ENCODE measurements at regions not wholly inside any gene's neighbourhood (a gene's known extent, or its start where the extent isn't known, plus 50 kb on each side); places are given as distances from the start of the nearest gene placed in this dataset.

- Histone ChIP-seq H3K9me3 (ENCODE audit: control insufficient read depth in 3 of 3, low read length in 3 of 3) (no peaks in the 10 kb centered on the region), H3K36me3 (ENCODE audit: control insufficient read depth in 3 of 3, insufficient read depth in 3 of 3, low read length in 3 of 3) (no peaks in the 10 kb centered on the region), H3K27ac (ENCODE audit: low read depth, low read length) (no peak overlapping the region), H3K9ac (ENCODE audit: low read depth in 1 of 3, low read length in 3 of 3) (no peak overlapping the region), H3K4me1 (ENCODE audit: control insufficient read depth in 3 of 3, insufficient read depth in 3 of 3, low read length in 3 of 3) (no peaks in the 10 kb centered on the region), H3K27me3 (ENCODE audit: control insufficient read depth in 3 of 3, insufficient read depth in 3 of 3, low read length in 3 of 3) (no peaks in the 10 kb centered on the region), H3K4me3 (ENCODE audit: low read length in 3 of 3) (no peak overlapping the region)
Observed at GRCh38 chr1:168799927-168800605, 71.1 kb upstream of the DPT start.

- H3K4me3 ChIP-seq (ENCODE audit: low read length in 3 of 3), result no peak overlapping the region
- no peak overlapping the region for H3K27ac ChIP-seq (ENCODE audit: low read depth, low read length)
- no peaks in the 10 kb centered on the region for H3K36me3 ChIP-seq (ENCODE audit: control insufficient read depth in 3 of 3, insufficient read depth in 3 of 3, low read length in 3 of 3)
- H3K9ac ChIP-seq (ENCODE audit: low read depth in 1 of 3, low read length in 3 of 3), result no peak overlapping the region
- no peaks in the 10 kb centered on the region for H3K9me3 ChIP-seq (ENCODE audit: control insufficient read depth in 3 of 3, low read length in 3 of 3)
- H3K27me3 ChIP-seq (ENCODE audit: control insufficient read depth in 3 of 3, insufficient read depth in 3 of 3, low read length in 3 of 3), result no peaks in the 10 kb centered on the region
- no peaks in the 10 kb centered on the region for H3K4me1 ChIP-seq (ENCODE audit: control insufficient read depth in 3 of 3, insufficient read depth in 3 of 3, low read length in 3 of 3)
Observed at GRCh38 chr1:168801032-168801745, 72.2 kb upstream of the DPT start.

- Histone ChIP-seq H3K36me3 (ENCODE audit: control insufficient read depth in 3 of 3, insufficient read depth in 3 of 3, low read length in 3 of 3) (no peaks in the 10 kb centered on the region), H3K9me3 (ENCODE audit: control insufficient read depth in 3 of 3, low read length in 3 of 3) (no peaks in the 10 kb centered on the region), H3K9ac (ENCODE audit: low read depth in 1 of 3, low read length in 3 of 3) (no peak overlapping the region), H3K27ac (ENCODE audit: low read depth, low read length) (no peak overlapping the region), H3K4me3 (ENCODE audit: low read length in 3 of 3) (no peak overlapping the region), H3K4me1 (ENCODE audit: control insufficient read depth in 3 of 3, insufficient read depth in 3 of 3, low read length in 3 of 3) (no peaks in the 10 kb centered on the region), H3K27me3 (ENCODE audit: control insufficient read depth in 3 of 3, insufficient read depth in 3 of 3, low read length in 3 of 3) (no peaks in the 10 kb centered on the region)
Observed at GRCh38 chr1:168803806-168804510, 75.0 kb upstream of the DPT start.

- H3K9me3 ChIP-seq (ENCODE audit: control insufficient read depth in 3 of 3, low read length in 3 of 3), result no peaks in the 10 kb centered on the region
- H3K27me3 ChIP-seq (ENCODE audit: control insufficient read depth in 3 of 3, insufficient read depth in 3 of 3, low read length in 3 of 3), result no peaks in the 10 kb centered on the region
- H3K4me1 ChIP-seq (ENCODE audit: control insufficient read depth in 3 of 3, insufficient read depth in 3 of 3, low read length in 3 of 3), result no peaks in the 10 kb centered on the region
- H3K4me3 ChIP-seq (ENCODE audit: low read length in 3 of 3), result no peak overlapping the region
- H3K27ac ChIP-seq (ENCODE audit: low read depth, low read length), result no peak overlapping the region
- H3K36me3 ChIP-seq (ENCODE audit: control insufficient read depth in 3 of 3, insufficient read depth in 3 of 3, low read length in 3 of 3), result no peaks in the 10 kb centered on the region
- H3K9ac ChIP-seq (ENCODE audit: low read depth in 1 of 3, low read length in 3 of 3), result no peak overlapping the region
Observed at GRCh38 chr1:168806952-168807351, 77.9 kb upstream of the DPT start.

- Histone ChIP-seq H3K36me3 (ENCODE audit: control insufficient read depth in 3 of 3, insufficient read depth in 3 of 3, low read length in 3 of 3) (no peaks in the 10 kb centered on the region), H3K27ac (ENCODE audit: low read depth, low read length) (no peak overlapping the region), H3K4me3 (ENCODE audit: low read length in 3 of 3) (no peak overlapping the region), H3K9ac (ENCODE audit: low read depth in 1 of 3, low read length in 3 of 3) (no peak overlapping the region), H3K9me3 (ENCODE audit: control insufficient read depth in 3 of 3, low read length in 3 of 3) (no peaks in the 10 kb centered on the region), H3K27me3 (ENCODE audit: control insufficient read depth in 3 of 3, insufficient read depth in 3 of 3, low read length in 3 of 3) (no peaks in the 10 kb centered on the region), H3K4me1 (ENCODE audit: control insufficient read depth in 3 of 3, insufficient read depth in 3 of 3, low read length in 3 of 3) (no peaks in the 10 kb centered on the region)
Observed at GRCh38 chr1:168811176-168811575, 82.2 kb upstream of the DPT start.

- no peaks in the 10 kb centered on the region for H3K36me3 ChIP-seq (ENCODE audit: control insufficient read depth in 3 of 3, insufficient read depth in 3 of 3, low read length in 3 of 3)
- no peak overlapping the region for H3K27ac ChIP-seq (ENCODE audit: low read depth, low read length)
- H3K4me1 ChIP-seq (ENCODE audit: control insufficient read depth in 3 of 3, insufficient read depth in 3 of 3, low read length in 3 of 3), result no peaks in the 10 kb centered on the region
- no peaks in the 10 kb centered on the region for H3K9me3 ChIP-seq (ENCODE audit: control insufficient read depth in 3 of 3, low read length in 3 of 3)
- H3K9ac ChIP-seq (ENCODE audit: low read depth in 1 of 3, low read length in 3 of 3), result no peak overlapping the region
- no peaks in the 10 kb centered on the region for H3K27me3 ChIP-seq (ENCODE audit: control insufficient read depth in 3 of 3, insufficient read depth in 3 of 3, low read length in 3 of 3)
- no peak overlapping the region for H3K4me3 ChIP-seq (ENCODE audit: low read length in 3 of 3)
Observed at GRCh38 chr1:168819668-168820067, 90.7 kb upstream of the DPT start.

GRCh38 chr1:168821434-168821833 is 92.4 kb upstream of the DPT start:
- Histone ChIP-seq H3K9me3 (ENCODE audit: control insufficient read depth in 3 of 3, low read length in 3 of 3) (no peaks in the 10 kb centered on the region), H3K4me1 (ENCODE audit: control insufficient read depth in 3 of 3, insufficient read depth in 3 of 3, low read length in 3 of 3) (no peaks in the 10 kb centered on the region), H3K27ac (ENCODE audit: low read depth, low read length) (no peak overlapping the region), H3K9ac (ENCODE audit: low read depth in 1 of 3, low read length in 3 of 3) (no peak overlapping the region), H3K36me3 (ENCODE audit: control insufficient read depth in 3 of 3, insufficient read depth in 3 of 3, low read length in 3 of 3) (no peaks in the 10 kb centered on the region), H3K27me3 (ENCODE audit: control insufficient read depth in 3 of 3, insufficient read depth in 3 of 3, low read length in 3 of 3) (no peaks in the 10 kb centered on the region), H3K4me3 (ENCODE audit: low read length in 3 of 3) (no peak overlapping the region)

- H3K4me1 ChIP-seq (ENCODE audit: control insufficient read depth in 3 of 3, insufficient read depth in 3 of 3, low read length in 3 of 3), result no peaks in the 10 kb centered on the region
- no peaks in the 10 kb centered on the region for H3K9me3 ChIP-seq (ENCODE audit: control insufficient read depth in 3 of 3, low read length in 3 of 3)
- H3K36me3 ChIP-seq (ENCODE audit: control insufficient read depth in 3 of 3, insufficient read depth in 3 of 3, low read length in 3 of 3), result no peaks in the 10 kb centered on the region
- H3K9ac ChIP-seq (ENCODE audit: low read depth in 1 of 3, low read length in 3 of 3), result no peak overlapping the region
- H3K27ac ChIP-seq (ENCODE audit: low read depth, low read length), result no peak overlapping the region
- no peak overlapping the region for H3K4me3 ChIP-seq (ENCODE audit: low read length in 3 of 3)
- no peaks in the 10 kb centered on the region for H3K27me3 ChIP-seq (ENCODE audit: control insufficient read depth in 3 of 3, insufficient read depth in 3 of 3, low read length in 3 of 3)
Observed at GRCh38 chr1:168822911-168823310, 93.9 kb upstream of the DPT start.

- no peak overlapping the region for H3K4me3 ChIP-seq (ENCODE audit: low read length in 3 of 3)
- H3K9ac ChIP-seq (ENCODE audit: low read depth in 1 of 3, low read length in 3 of 3), result no peak overlapping the region
- no peaks in the 10 kb centered on the region for H3K4me1 ChIP-seq (ENCODE audit: control insufficient read depth in 3 of 3, insufficient read depth in 3 of 3, low read length in 3 of 3)
- no peaks in the 10 kb centered on the region for H3K36me3 ChIP-seq (ENCODE audit: control insufficient read depth in 3 of 3, insufficient read depth in 3 of 3, low read length in 3 of 3)
- H3K27ac ChIP-seq (ENCODE audit: low read depth, low read length), result no peak overlapping the region
- no peaks in the 10 kb centered on the region for H3K9me3 ChIP-seq (ENCODE audit: control insufficient read depth in 3 of 3, low read length in 3 of 3)
- no peaks in the 10 kb centered on the region for H3K27me3 ChIP-seq (ENCODE audit: control insufficient read depth in 3 of 3, insufficient read depth in 3 of 3, low read length in 3 of 3)
Observed at GRCh38 chr1:168823988-168824387, 95.0 kb upstream of the DPT start.

GRCh38 chr1:168824418-168825065 is 95.5 kb upstream of the DPT start:
- Histone ChIP-seq H3K4me1 (ENCODE audit: control insufficient read depth in 3 of 3, insufficient read depth in 3 of 3, low read length in 3 of 3) (no peaks in the 10 kb centered on the region), H3K4me3 (ENCODE audit: low read length in 3 of 3) (no peak overlapping the region), H3K36me3 (ENCODE audit: control insufficient read depth in 3 of 3, insufficient read depth in 3 of 3, low read length in 3 of 3) (no peaks in the 10 kb centered on the region), H3K27me3 (ENCODE audit: control insufficient read depth in 3 of 3, insufficient read depth in 3 of 3, low read length in 3 of 3) (no peaks in the 10 kb centered on the region), H3K9ac (ENCODE audit: low read depth in 1 of 3, low read length in 3 of 3) (no peak overlapping the region), H3K9me3 (ENCODE audit: control insufficient read depth in 3 of 3, low read length in 3 of 3) (no peaks in the 10 kb centered on the region), H3K27ac (ENCODE audit: low read depth, low read length) (no peak overlapping the region)

Measured in skeletal muscle tissue (tissue), 3 donors.